Left lung (tissue), 4 donors: ENCODE measurements at regions not wholly inside any gene's neighbourhood (a gene's known extent, or its start where the extent isn't known, plus 50 kb on each side); places are given as distances from the start of the nearest gene placed in this dataset.
"Not testable (repeated sequence)": the region's sequence is repeated elsewhere in the genome, so short reads cannot be mapped to it uniquely, and the experiment has no call there.

Source experiments
- ATAC-seq: fragments of 200-7000 bp; cut with Tn5 transposase; one replicate; pipeline ENCODE4 v1.9.1; 2020; ENCODE audit warnings: moderate library complexity
- DNase-seq, 4 donors: peaks; one replicate each; pipeline ENCODE4 v3.0.0-alpha.2; 2013 to 2020
- H3K27ac ChIP-seq, 2 donors: fragments of 200-600 bp; sonication (generic) in 1 of 2; one replicate each; pipeline versions ENCODE4 v1.5.0 to v1.8.0; 2020 to 2021
- H3K27me3 ChIP-seq, 2 donors: fragments of 200-600 bp; sonication (generic) in 1 of 2; one replicate each; pipeline versions ENCODE4 v1.5.0 to v1.8.0; 2020 to 2021
- H3K36me3 ChIP-seq, 2 donors: fragments of 200-600 bp; sonication (generic) in 1 of 2; one replicate each; pipeline versions ENCODE4 v1.5.0 to v1.8.0; 2020 to 2021
- H3K4me1 ChIP-seq, 2 donors: fragments of 200-600 bp; one replicate each; pipeline ENCODE4 v1.8.0; 2021
- H3K4me3 ChIP-seq, 2 donors: fragments of 200-600 bp; sonication (generic) in 1 of 2; one replicate each; pipeline versions ENCODE4 v1.5.0 to v1.8.0; 2020 to 2021; ENCODE audit warnings: mild to moderate bottlenecking in 1 of 2
- H3K9me3 ChIP-seq, 2 donors: fragments of 200-600 bp; sonication (generic) in 1 of 2; one replicate each; pipeline versions ENCODE4 v1.5.0 to v1.8.0; 2020 to 2021
- intact Hi-C, 2 donors: fragments of 100-400 bp; cut with DNase I; formaldehyde crosslinking; loops; one replicate each; pipeline versions ENCODE4 v1.11.2 to v1.14.2; 2022
- TF ChIP-seq, protein P1 (sequence below), 2 donors: fragments of 200-600 bp; sonication (generic) in 1 of 2; IDR thresholded peaks; one replicate each; pipeline versions ENCODE4 v1.5.0 to v1.8.0; 2021; ENCODE audit warnings: antibody characterized with exemption in 2 of 2
- donor health status: DM: no; HTN: yes; CAD: no.
- donor health status: DM: no; HTN: no; CAD: no.

DNA sequence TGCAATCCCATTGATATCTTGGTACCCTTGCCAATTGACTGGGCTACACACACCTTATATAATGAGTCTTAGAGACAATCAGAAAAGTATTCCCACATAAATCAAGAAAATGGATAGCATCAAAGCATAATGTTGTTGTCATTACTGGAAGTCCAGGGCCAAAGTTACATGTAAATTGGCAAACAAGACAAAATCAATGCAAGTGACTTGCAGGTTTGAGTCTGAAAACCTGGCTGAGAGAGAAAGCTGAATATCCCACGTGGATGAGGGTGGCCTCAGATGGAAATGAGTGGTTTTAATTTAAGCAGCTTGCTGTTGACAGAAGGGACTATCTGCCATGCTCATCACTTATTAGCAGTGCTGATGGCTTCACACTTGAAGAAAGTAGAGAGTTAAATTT is 324.0 kb upstream of the MON1B start:
- Histone ChIP-seq H3K27ac (no peak overlapping the region), H3K4me3 (no peak overlapping the region), H3K4me1 (no peaks in the 10 kb centered on the region), H3K9me3 (no peaks in the 10 kb centered on the region), H3K36me3 (no peaks in the 10 kb centered on the region), H3K27me3 (no peaks in the 10 kb centered on the region)
- DNase-seq (no peak), ATAC-seq (no peak)
- TF ChIP-seq, protein P1, sequence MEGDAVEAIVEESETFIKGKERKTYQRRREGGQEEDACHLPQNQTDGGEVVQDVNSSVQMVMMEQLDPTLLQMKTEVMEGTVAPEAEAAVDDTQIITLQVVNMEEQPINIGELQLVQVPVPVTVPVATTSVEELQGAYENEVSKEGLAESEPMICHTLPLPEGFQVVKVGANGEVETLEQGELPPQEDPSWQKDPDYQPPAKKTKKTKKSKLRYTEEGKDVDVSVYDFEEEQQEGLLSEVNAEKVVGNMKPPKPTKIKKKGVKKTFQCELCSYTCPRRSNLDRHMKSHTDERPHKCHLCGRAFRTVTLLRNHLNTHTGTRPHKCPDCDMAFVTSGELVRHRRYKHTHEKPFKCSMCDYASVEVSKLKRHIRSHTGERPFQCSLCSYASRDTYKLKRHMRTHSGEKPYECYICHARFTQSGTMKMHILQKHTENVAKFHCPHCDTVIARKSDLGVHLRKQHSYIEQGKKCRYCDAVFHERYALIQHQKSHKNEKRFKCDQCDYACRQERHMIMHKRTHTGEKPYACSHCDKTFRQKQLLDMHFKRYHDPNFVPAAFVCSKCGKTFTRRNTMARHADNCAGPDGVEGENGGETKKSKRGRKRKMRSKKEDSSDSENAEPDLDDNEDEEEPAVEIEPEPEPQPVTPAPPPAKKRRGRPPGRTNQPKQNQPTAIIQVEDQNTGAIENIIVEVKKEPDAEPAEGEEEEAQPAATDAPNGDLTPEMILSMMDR (IDR thresholded peaks at IDR 0.05): no peak
- intact Hi-C loops: no loop called here

DNA sequence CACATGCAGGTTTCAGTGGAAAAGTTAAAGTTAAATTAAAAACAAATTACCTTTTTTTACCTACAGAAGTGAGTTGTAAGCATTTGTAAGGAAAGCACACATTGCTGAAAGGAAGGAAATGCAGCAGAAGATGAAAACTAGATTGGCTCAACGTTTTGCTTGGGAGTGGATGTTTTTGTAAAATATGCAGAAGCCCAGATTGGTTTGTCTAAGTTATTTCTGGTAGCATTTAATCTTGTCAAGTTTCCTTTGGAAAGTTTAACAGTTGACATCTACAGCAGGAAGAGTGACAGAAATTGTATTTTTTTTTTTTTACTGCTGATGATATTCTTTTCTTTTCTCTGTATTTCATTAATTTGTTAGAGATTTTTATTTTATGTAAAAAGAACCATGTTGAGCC is 315.1 kb upstream of the MON1B start:
- TF ChIP-seq, protein P1 (IDR thresholded peaks at IDR 0.05): no peak
- Histone ChIP-seq H3K4me1 (no peaks in the 10 kb centered on the region), H3K4me3 (no peak overlapping the region), H3K27ac (no peak overlapping the region), H3K9me3 (no peaks in the 10 kb centered on the region), H3K27me3 (no peaks in the 10 kb centered on the region), H3K36me3 (no peaks in the 10 kb centered on the region)
- ATAC-seq (no peak), DNase-seq (no peak)
- intact Hi-C loops: no loop called here

DNA sequence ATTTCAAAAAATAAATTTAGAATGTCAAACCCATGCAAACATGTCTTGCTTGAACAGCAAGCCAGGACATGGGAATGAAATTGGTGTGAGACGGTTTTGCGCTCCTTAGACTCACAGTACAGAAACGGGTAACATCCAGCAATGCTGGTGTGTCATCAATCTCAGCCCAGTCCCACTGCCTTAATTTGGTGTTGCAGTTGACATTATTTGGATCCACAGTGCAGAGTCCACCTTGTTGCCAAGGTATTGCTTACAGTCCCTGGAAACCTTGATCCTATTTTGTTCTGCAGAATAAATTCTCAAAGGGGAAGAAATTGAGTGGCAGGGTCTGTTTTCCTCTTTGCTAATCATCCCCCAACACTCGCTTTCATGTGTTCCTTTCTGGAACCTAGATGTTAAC is 311.6 kb upstream of the MON1B start:
- TF ChIP-seq, protein P1 (IDR thresholded peaks at IDR 0.05): no peak
- Histone ChIP-seq H3K36me3 (no peaks in the 10 kb centered on the region), H3K4me1 (no peaks in the 10 kb centered on the region), H3K27ac (no peak overlapping the region), H3K4me3 (no peak overlapping the region), H3K9me3 (no peaks in the 10 kb centered on the region), H3K27me3 (no peaks in the 10 kb centered on the region)
- ATAC-seq (no peak), DNase-seq (no peak)
- intact Hi-C loops: no loop called here

DNA sequence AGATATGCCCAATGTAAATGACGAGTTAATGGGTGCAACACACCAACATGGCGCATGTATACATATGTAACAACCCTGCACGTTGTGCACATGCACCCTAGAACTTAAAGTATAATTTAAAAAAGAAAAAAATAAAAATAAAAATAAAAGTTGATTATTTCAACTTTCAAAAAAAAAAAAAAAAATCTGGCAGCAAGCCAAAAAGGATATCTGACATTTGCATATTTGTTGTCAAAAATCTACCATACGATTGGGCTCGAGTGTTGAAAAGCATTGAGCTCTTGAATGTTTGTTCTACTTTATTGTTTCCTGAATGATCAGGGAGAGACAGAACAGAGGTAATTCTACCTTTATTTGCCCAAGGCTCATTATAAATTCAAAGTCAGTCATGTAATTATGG is 310.5 kb upstream of the MON1B start:
- ATAC-seq, intact Hi-C loops, H3K27me3 ChIP-seq, H3K36me3 ChIP-seq, H3K4me3 ChIP-seq, H3K4me1 ChIP-seq, DNase-seq, H3K9me3 ChIP-seq, H3K27ac ChIP-seq: not testable (repeated sequence)

DNA sequence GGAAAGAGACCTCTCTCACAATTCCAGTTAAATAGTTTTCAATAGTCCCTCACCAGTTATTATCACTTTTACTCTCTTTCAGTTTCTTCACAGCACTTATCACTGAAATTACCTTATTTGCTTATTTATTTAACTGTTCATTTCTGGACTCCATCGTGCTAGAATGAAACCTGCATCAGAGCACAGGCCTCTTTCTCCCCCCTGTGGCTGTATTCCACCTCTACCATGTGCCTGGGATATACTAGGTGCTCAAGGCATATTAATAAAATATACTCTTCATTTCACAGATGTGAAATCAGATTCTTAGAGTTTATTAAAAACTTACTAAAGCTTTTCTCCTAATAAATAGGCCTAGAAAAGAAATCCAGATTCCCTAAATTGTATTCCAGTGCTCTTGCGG is 308.9 kb upstream of the MON1B start:
- ATAC-seq: no peak
- H3K36me3 ChIP-seq: no peaks in the 10 kb centered on the region
- no peaks in the 10 kb centered on the region for H3K27me3 ChIP-seq
- no peak overlapping the region for H3K4me3 ChIP-seq
- no peak overlapping the region for H3K27ac ChIP-seq
- intact Hi-C loops: no loop called here
- DNase-seq: no peak
- TF ChIP-seq, protein P1 (IDR thresholded peaks at IDR 0.05): no peak
- no peaks in the 10 kb centered on the region for H3K4me1 ChIP-seq
- H3K9me3 ChIP-seq: no peaks in the 10 kb centered on the region

DNA sequence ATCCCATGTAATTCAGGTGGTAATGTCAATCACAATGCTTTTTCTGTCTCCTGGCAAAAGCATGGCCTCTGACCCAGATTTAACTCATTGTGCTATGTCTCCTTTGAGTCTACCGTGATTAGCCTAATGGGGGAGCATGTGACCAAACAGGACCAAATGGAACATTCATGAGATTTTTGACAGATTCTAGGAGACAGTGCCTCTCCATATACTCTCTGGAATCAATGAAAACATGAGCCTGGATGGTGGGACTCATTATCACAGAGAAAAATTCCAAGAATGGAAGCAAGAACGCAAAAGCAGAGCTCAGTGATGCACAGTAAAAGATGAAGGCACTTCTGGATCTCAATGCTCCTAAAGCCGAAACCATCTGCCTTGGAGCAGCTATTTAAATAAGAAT is 307.9 kb upstream of the MON1B start:
- intact Hi-C loops: no loop called here
- Histone ChIP-seq H3K4me1 (no peaks in the 10 kb centered on the region), H3K36me3 (no peaks in the 10 kb centered on the region), H3K9me3 (no peaks in the 10 kb centered on the region), H3K27ac (no peak overlapping the region), H3K4me3 (no peak overlapping the region), H3K27me3 (no peaks in the 10 kb centered on the region)
- TF ChIP-seq, protein P1 (IDR thresholded peaks at IDR 0.05): no peak
- DNase-seq: no peak
- ATAC-seq: no peak
